GM19351 (cell line): ENCODE measurements at regions not wholly inside any gene's neighbourhood (a gene's known extent, or its start where the extent isn't known, plus 50 kb on each side); places are given as distances from the start of the nearest gene placed in this dataset.
"Not testable (repeated sequence)": the region's sequence is repeated elsewhere in the genome, so short reads cannot be mapped to it uniquely, and the experiment has no call there.

Source experiments
- ATAC-seq: cut with Tn5 transposase; IDR thresholded peaks from one replicate; pipeline ENCODE4 v1.9.1; 2021; ENCODE audit warnings: mild to moderate bottlenecking, moderate library complexity; ENCODE audit not compliant: unreplicated experiment

DNA sequence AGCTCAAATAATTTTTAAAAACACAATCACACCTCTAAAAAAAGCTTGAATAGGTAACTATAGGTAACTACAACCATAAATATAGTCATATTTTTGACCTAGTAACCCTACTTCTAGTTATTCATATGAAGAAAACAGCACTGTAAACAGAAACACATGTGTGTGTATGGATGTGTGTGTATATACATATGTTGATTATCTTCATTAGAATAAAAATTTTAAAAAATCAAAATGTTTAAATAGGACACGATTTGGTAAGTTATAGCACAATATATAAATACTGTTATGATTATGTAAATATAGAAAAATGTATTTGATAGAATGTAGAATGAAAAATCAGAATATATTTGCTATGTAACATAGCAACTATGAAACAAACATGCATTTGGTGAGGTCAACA, 258.1 kb upstream of the GK2 start:
- ATAC-seq = no peak

DNA sequence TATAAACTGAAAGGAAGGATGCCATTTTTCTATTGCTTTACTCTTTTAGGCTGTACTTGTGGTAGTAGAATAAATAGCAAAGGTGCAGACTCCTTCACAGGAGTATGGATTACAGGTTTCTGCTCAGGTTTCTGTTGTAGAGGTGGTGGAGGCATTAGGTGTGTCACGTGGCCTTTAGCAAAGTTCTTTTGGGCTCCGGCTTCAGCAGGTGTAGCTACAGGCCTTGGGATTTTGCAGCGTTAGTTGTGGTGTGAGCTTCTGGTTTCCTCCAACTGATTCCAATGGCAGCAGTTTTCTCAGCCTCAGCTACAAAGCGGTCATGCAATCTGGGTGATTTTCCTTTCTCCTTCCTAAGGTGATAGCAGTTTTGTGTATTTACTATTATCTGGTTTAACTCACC, 255.8 kb upstream of the GK2 start:
- no peak for ATAC-seq

DNA sequence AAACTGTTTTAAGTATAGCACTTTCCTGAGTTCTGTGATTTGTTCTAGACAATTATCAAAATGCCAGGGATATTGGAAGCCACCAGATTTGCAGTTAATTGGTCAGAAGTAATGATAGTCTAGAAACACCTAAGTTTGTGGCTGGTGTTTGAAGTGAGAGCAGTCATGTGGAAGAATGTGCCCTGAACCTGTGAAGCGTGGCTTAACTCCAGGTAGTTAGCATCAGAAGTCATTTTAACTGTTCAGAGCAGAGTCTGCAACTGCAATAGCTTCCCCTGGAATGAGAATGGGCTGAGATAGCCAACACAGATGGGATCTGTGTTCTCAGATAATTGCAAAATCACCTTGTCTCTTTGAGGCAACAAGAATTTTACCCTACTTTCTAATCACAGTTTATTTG, 255.1 kb upstream of the GK2 start:
- ATAC-seq = no peak

DNA sequence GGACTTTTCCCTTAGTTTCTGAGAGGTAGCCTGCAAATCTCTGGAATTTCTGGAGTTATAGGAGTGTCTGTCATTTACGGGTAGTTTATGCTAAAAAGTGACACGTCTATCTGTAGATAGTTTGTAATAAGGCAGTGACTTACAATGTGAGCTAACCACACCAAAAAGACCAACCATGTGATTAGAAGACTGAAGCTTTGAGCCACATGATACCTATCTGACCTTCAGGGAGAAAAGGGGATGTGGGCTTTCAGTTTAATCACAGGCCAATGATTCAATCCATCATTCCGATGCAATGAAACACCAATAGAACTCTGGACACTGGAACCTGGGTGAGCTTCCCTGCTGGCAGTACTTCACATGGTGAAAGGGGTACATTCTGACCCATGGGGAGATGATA, 254.6 kb upstream of the GK2 start:
- no peak for ATAC-seq

DNA sequence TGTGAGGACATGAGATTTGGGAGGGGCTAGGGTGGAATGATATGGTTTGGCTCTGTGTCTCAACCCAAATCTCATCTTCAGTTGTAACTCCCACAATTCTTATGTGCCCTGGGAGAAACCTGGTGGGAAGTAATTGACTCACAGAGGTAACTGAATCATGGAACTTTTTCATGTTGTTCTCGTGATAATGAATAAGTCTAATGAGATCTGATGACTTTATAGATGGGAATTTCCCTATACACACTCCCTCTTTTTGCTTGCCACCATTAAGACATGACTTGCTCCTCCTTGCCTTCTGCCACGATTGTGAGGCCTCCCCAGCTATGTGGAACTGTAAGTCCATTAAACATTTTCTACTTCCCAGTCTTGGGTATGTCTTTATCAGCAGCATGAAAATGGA, 253.2 kb upstream of the GK2 start:
- ATAC-seq = no peak

DNA sequence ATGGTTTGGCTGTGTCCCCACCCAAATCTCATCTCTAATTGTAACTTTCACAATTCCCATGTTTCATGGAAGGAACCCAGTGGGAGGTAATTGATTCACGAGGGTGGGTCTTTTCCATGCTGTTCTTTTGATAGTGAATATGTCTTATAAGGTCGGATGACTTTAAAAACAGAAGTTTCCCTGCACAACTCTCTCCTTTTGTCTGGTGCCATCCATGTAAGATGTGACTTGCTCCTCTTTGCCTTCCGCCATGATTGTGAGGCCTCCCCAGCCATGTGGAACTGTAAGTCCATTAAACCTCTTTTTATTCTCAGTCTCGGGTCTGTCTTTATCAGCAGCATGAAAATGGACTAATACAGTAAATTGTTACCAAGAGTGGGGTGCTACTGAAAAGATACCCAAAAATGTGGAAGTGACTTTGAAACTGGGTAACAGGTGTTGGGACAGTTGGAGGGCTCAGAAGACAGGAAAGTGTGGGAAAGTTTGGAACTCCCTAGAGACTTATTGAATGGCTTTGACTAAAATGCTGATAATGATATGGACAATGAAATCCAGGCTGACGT, 251.4 kb upstream of the GK2 start:
- ATAC-seq = not testable (repeated sequence)

DNA sequence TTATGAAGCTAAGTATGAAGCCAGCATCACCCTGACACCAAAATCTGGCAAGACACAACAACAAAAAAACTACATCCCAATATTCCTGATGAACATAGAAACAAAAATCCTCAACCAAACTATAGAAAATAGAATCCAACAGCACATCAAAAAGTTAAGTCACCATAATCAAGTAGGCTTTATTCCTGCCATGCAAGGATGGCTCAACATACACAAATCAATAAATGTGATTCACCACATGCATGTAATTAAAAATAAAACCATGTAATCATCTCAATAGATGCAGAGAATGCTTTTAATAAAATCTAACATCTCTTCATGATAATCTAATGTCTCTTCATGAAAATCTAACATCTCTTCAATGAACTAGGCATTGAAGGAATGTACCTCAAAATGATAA, 249.4 kb upstream of the GK2 start:
- ATAC-seq = no peak

DNA sequence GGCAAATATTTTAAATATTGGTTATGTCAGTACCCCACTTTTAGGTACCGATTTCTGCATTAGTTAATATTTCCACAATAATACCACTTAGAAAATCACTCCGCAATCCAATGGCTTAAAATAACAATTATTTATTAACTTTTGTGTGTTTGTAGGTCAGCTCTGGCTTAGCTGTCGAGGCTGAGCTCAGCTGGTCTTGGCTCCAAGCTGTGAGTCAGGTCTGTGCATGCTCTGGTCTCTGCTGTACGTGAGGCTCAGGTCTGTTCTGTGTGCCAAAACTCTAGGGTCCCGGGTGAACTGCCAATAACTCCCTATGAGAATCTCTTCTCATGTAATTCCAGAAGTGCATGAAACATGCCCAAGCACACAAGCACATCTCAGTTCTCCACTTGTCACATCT, 245.8 kb upstream of the GK2 start:
- ATAC-seq = no peak

DNA sequence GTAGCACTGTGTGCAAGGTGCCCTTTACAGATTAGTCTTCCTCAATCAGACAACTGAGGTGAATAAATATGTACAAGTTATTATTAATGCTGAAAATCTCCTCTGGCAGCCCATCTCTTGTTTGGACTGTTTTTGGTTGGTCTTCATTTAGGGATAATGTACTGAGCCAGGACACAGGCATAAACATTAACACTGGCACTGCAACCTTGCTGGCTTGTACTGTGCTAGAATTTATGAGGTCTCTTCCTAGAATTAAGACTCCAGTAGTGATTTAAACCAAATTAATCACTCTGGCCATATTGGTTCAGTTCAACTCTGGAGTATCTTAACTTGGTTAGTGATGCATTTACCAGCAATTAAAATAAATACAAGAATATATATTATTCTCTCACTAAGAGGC, 244.7 kb upstream of the GK2 start:
- ATAC-seq = no peak

DNA sequence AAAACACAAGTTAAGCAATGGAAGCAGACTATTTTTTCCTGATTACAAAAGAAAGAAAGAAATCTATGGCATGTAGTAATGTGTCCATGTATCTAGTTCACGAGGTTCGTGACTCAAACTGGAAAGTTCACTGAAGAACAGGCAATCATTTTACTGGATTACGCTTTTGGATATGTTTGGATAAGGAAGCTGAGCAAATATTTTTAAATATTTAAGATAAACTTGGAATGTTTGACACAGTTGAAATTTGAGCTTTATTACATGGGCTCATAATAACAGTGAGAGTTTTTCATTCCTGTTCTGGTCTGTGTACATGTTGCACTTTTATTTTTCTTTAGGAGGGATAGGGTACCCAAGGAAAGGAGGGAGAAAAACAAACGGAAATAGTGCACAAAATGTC, 244.2 kb upstream of the GK2 start:
- ATAC-seq = no peak

DNA sequence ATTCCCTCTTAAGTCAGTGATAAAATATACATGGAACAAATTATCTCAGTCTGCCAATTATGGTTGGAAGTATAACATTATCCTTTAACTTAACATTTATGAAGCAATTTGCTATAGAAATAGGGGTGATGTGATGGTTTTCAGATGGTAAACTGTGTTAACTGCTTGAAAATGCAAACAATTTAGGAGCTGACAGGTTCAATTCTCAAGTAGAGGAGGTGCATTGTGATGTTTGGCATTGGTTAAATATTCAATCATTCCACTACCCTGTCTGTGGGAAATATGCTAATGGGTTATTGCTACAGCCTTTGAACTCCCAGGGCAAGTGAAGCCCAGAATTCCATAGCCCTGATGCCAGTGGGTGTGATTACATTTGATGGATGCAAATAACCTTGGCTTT, 243.4 kb upstream of the GK2 start:
- no peak for ATAC-seq

DNA sequence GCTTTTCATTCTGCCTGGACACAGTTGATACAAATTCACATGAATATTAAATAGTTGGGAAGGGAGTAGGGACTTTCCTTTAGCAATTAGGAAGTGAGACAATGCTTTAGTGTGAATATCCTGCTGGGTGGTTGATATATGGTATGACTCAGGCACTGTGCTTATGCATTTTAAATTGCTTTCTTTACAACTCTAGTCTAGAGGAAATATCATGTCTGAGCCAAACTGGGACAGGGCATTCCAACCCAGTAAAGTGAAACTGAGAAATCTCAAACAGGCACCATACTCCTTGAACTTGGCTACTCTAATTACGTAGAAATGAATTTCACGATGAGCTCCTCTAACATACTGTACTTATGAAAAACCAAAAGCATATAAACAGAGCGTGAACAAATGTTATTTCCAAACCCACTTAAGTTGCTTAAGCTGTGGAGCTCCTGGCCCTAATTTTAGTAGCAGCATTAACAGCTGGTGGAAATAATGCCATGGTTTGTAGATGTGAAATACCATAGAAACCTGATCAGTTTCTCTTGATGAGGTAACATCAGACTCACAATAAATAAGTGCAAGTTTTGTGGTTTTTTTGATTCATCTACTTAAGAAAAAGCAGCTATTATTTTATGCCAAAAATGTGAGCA, 242.9 kb upstream of the GK2 start:
- ATAC-seq = no peak

DNA sequence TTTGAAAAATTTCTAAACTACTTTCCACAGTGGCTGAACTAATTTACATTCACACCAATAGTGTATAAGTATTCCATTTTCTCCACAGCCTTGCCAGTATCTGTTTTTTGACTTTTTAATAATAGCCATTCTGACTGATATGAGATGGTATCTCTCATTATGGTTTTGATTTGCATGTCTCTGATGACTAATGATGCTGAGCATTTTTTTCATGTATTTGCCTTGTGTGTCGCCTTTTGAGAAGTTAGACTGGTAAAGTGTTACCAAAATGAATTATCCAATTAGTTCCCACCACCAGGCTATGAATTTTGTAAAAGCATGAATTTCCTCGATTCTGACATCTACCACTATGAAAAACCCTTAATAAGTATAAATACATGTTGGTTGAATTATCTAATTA, 242.2 kb upstream of the GK2 start:
- no peak for ATAC-seq

DNA sequence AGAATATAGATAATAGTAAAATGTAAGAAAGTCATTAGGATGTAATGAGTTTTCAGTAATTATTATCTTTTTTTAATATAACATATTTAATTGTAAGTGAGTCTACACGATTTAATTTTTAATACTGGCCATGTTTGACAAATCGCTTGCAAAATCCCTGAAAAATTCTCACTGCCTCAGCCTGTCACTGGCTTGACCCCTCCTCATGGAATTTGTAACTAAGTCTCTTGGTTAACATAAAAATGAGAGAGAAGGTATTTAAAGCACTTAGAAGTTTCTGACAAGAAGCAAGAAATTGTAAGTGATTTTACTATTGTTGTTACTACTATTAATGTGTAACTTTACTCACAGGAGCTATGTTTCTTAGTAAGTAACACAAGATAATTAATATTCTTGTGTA, 237.9 kb upstream of the GK2 start:
- no peak for ATAC-seq

DNA sequence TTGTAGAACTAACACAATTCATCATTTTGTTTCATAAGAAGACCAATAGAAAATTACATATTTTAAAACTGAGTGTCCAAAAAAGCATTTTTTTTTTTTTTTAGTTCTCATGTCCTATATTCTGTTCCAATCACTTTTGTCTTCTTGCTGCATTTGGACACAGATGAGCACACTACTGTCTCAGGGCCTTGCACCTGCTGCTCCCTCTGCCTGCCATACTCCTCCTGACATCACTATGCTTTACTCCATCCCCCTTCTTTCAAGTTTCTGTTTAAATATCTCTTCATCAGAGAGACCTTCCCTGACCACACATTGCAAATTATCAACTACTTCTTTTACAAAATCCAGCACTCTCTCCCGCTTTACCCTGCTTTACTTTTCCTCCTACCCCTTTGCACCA, 230.7 kb upstream of the GK2 start:
- no peak for ATAC-seq

DNA sequence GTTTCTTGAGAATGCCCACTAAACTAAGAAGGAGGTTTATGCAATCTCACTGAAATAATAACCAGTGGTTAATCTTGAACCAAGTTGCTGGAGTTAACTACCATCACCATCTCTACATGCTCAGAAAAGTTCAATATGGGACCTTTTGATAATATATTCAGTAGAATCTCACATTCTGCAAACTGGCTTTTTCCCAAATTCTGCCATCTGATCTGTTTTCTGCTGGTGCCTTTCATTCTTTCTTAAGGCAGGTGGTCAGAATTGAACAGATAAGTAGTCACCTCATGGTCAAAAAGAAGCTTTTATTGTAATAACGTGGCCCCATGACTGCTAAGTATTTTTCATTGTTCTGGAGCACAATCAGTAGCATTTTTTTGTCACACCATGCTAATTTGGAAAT, 229.0 kb upstream of the GK2 start:
- no peak for ATAC-seq

DNA sequence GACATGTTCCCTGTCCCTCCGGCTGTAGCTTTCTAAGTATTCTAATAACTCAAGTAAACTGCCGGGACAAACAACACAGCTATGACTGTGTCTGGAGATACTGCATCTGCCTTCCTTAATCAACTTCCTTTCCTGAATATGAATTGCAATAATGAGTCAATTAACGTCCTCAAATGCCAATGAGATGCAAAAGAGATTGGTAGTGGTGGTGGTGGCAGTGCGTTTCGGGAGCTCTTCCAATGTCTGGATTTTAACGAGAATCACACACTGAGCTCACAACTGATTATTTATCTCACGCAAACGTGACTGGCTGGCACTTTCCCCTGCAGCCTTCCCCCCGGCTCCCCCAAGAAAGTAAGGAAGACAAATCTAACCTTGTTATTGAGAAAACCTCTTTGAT, 226.1 kb upstream of the GK2 start:
- no peak for ATAC-seq

DNA sequence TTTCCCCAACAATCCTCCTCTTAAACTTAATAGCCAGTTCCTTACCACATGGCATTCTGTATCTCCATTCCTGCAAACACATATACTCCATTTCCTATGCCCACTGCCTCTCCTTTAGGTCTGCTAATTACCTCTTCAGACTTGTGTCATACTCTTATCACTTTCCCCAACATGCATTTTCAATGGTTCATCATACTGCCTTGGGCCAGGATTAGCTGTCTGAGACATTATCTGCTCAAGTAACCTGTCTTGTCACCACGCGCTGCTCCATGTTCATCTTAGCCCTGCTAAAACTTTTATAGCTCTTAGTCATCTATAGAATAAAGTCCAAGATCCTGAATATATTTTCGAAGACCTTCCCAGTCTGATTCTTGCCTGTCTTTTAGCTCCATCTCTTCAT, 224.1 kb upstream of the GK2 start:
- no peak for ATAC-seq

DNA sequence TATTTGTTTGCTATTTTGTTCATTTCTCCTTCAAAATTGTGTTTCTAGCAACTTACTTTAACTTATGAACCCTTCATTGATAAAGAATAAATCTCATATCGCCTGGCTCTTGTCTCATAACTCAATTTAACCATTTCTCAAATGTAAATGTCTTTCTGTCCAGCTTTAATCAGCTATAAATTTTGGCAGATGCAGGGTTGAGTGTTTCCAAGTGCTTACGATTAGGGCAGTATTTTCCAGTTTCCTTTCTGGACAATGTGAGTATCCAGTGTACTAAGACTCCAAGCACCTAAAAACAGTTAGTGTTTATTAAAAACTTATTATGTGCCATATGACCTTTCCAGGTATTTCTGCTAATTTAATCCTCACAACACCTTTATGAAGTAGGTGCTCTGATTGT, 218.6 kb upstream of the GK2 start:
- ATAC-seq = no peak

DNA sequence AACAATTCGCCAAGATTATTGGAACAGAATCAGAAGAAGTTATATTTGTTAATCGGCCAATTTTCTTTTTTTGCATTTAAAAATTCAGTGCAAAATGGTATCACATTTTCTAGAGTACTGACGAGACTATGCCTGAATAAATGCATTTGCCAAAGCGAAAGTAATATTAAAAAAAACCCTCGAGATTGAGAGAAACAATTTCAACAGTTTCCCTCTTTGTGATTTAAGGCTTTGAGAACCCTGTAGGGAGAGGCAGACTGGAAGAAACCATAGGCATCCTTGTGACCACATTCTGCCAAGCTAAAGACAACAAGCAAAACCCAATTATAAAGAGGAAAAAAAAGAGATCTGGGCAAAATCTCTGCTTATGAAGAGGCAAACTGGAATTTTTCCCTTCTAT, 218.1 kb upstream of the GK2 start:
- no peak for ATAC-seq

DNA sequence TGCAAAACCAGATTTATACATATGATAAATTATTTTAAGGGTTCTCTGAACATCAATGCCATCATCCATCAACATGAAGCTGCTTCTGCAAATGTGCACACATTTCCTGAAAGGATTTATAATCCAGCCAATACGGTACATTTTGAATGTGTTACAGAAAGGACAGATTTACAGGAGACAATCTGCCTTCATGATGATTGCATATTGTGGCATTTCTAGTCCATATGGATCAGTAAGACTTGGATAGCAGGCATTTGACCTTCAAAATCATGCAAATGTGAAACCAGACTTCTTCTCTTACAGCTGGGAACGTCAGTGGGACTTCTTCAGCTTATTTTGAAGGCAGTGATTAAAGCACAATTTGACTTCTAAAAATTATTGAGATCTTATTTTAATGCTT, 217.3 kb upstream of the GK2 start:
- ATAC-seq = no peak

DNA sequence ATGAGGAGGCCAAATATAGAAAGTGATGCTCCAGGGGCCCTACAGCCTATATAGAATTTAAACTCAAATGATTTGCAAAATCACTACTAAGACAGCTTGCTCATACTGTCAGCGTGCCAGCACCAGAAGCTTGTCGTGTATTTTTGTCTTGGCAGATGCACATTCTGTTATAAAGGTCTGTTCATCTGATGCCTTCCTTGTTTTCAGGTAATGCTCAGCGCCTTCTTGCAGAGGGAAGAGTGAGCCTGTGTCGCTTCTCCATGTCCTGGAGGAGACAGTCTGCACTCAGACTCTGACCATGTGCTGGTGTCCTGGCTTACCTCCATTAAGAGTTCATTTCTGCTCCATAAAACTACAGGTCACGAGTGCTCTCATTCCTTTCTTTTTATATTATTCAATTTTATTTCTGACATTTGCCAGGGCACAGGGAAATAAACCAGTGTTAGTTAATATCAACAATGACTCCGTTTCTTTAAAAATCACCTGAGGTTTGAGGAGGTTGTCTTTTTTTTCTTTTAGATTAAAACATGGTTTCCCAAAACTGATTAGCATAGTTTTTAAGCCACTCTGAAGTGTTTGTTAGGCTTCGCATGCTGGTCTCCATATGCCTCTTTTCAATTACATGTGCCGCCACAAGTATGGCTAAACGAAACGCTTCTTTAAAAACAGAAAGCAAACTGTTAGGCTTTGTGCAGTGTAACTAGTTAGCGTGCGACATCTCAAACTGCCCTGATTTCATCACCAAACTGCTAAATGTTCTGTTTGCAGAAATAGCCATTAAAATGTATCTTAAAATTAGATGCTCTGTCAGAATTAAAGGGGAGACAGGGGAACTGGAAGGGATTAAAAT, 215.2 kb upstream of the GK2 start:
- ATAC-seq = no peak

DNA sequence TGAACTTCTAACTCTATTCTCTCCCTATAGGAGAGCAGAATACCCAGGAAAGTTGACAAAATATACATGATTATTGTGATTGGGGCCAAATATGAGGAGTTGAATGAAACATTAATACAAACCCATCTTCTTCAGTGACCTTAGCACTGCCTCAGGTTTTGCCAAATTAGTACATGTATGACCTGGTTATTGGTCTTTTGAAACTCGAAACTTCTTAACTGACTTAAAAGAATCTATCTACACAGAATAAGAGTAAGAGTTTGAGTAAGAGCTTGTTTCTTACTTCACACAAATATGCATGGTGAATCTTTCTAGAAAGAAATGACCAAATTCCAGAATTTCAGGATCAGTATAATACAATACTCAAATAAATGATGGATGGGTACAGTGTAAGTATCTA, 213.0 kb upstream of the GK2 start:
- ATAC-seq = peak; percentile 43
